T-helper 1 cell treated with Interleukin-12 subunit alpha and Interleukin-12 subunit beta and Interleukin-4 antibody, amounts not matched to agents 30 ng/mL and 1 ng/mL, for 36 hours (primary cell): ENCODE measurements at regions not wholly inside any gene's neighbourhood (a gene's known extent, or its start where the extent isn't known, plus 50 kb on each side); places are given as distances from the start of the nearest gene placed in this dataset.
"Not testable (repeated sequence)": the region's sequence is repeated elsewhere in the genome, so short reads cannot be mapped to it uniquely, and the experiment has no call there.

Experiments used
- intact Hi-C: fragments of 100-400 bp; cut with micrococcal nuclease; formaldehyde crosslinking; loops from one replicate; pipeline ENCODE4 v1.15.1; 2024

- intact Hi-C loops: no loop called here
These were observed 164.3 kb upstream of the ZC3H12A start for GRCh38 chr1:37310064-37310463.

- intact Hi-C loops: no loop called here
These were observed 159.0 kb upstream of the ZC3H12A start for GRCh38 chr1:37315371-37315846.

- intact Hi-C loops: no loop called here
These were observed 156.4 kb upstream of the ZC3H12A start for GRCh38 chr1:37317870-37318467.

GRCh38 chr1:37318490-37318889, 155.9 kb upstream of the ZC3H12A start:
- intact Hi-C loops: no loop called here

- intact Hi-C loops: no loop called here
These were observed 155.1 kb upstream of the ZC3H12A start for GRCh38 chr1:37319284-37319683.

- intact Hi-C loops: loop anchor here (2.0 to 5.0 kb wide), 2 partner anchors 621 to 807 kb away; no protein-coding TSS in a partner anchor
These were observed 150.6 kb upstream of the ZC3H12A start for GRCh38 chr1:37323486-37324377.

GRCh38 chr1:37325010-37325409, 149.4 kb upstream of the ZC3H12A start:
- intact Hi-C loops: no loop called here

- intact Hi-C loops: no loop called here
These were observed 148.6 kb upstream of the ZC3H12A start for GRCh38 chr1:37325509-37326437.

GRCh38 chr1:37332126-37332525, 142.3 kb upstream of the ZC3H12A start:
- intact Hi-C loops: no loop called here

- intact Hi-C loops: no loop called here
These were observed 135.7 kb upstream of the ZC3H12A start for GRCh38 chr1:37338658-37339057.

GRCh38 chr1:37342736-37343135, 131.6 kb upstream of the ZC3H12A start:
- intact Hi-C loops: no loop called here

- intact Hi-C loops: no loop called here
These were observed 127.2 kb upstream of the ZC3H12A start for GRCh38 chr1:37347104-37347649.

GRCh38 chr1:37353871-37354270, 120.5 kb upstream of the ZC3H12A start:
- intact Hi-C loops: no loop called here

GRCh38 chr1:37354876-37355650, 119.3 kb upstream of the ZC3H12A start:
- intact Hi-C loops: no loop called here

GRCh38 chr1:37358992-37359391, 115.4 kb upstream of the ZC3H12A start:
- intact Hi-C loops: no loop called here

- intact Hi-C loops: no loop called here
These were observed 114.4 kb upstream of the ZC3H12A start for GRCh38 chr1:37360011-37360410.

GRCh38 chr1:37362594-37363385, 111.6 kb upstream of the ZC3H12A start:
- intact Hi-C loops: no loop called here

GRCh38 chr1:37363535-37363934, 110.8 kb upstream of the ZC3H12A start:
- intact Hi-C loops: no loop called here

GRCh38 chr1:37368665-37369315, 105.6 kb upstream of the ZC3H12A start:
- intact Hi-C loops: not testable (repeated sequence)
